Neural cell (in vitro differentiated cells): ENCODE measurements at regions not wholly inside any gene's neighbourhood (a gene's known extent, or its start where the extent isn't known, plus 50 kb on each side); places are given as distances from the start of the nearest gene placed in this dataset.

Experiments used
- H2AFZ ChIP-seq: fragments of 200-600, 300-800 bp; sonication (generic), shearing (Covaris generic); 2 replicates; pipeline ENCODE4 v1.6.0; 2014; ENCODE audit warnings: low read depth, mild to moderate bottlenecking, antibody characterized with exemption, low read length, moderate library complexity
- H3F3A ChIP-seq: fragments of 200-600 bp; shearing (Covaris generic); 2 replicates; pipeline ENCODE4 v1.6.1; 2016; ENCODE audit warnings: mild to moderate bottlenecking, moderate library complexity, mixed read lengths, antibody characterized with exemption, low read length; ENCODE audit not compliant: insufficient read depth, poor library complexity, severe bottlenecking
- H3K27ac ChIP-seq: fragments of 200-600, 300-800 bp; sonication (generic), shearing (Covaris generic); 2 replicates; pipeline ENCODE4 v1.5.1; 2014; ENCODE audit warnings: mild to moderate bottlenecking, low read length, moderate library complexity
- H3K27me3 ChIP-seq: fragments of 300-800, 200-600 bp; sonication (generic), shearing (Covaris generic); 2 replicates; pipeline ENCODE4 v1.6.0; 2014; ENCODE audit warnings: mild to moderate bottlenecking, low read depth, low read length, moderate library complexity; ENCODE audit not compliant: insufficient read depth
- H3K36me3 ChIP-seq: fragments of 300-800, 200-600 bp; sonication (generic), shearing (Covaris generic); 2 replicates; pipeline ENCODE4 v1.5.1; 2014; ENCODE audit warnings: mild to moderate bottlenecking, antibody characterized with exemption, low read length, moderate library complexity; ENCODE audit not compliant: insufficient read depth
- H3K4me2 ChIP-seq: fragments of 300-800, 200-600 bp; sonication (generic), shearing (Covaris generic); 2 replicates; pipeline ENCODE4 v1.6.0; 2014; ENCODE audit warnings: mild to moderate bottlenecking, low read length
- H3K4me3 ChIP-seq: fragments of 300-800, 200-600 bp; sonication (generic), shearing (Covaris generic); 2 replicates; pipeline ENCODE4 v1.5.1; 2014; ENCODE audit warnings: mild to moderate bottlenecking, low read length, moderate library complexity
- H3K79me2 ChIP-seq: fragments of 200-600 bp; shearing (Covaris generic); replicated peaks from 2 replicates; pipeline ENCODE4 v1.6.0; 2014; ENCODE audit warnings: mild to moderate bottlenecking, low read length, moderate library complexity; ENCODE audit not compliant: insufficient read depth
- H3K9ac ChIP-seq: fragments of 300-800, 200-600 bp; sonication (generic), shearing (Covaris generic); 2 replicates; pipeline ENCODE4 v1.6.1; 2016; ENCODE audit warnings: mild to moderate bottlenecking, low read length, mixed read lengths
- H3K9me2 ChIP-seq: fragments of 200-600 bp; shearing (Covaris generic); 2 replicates; pipeline ENCODE4 v1.6.1; 2016; ENCODE audit warnings: mild to moderate bottlenecking, low read length, mixed read lengths; ENCODE audit not compliant: insufficient read depth
- H3K9me3 ChIP-seq: fragments of 200-600, 300-800 bp; sonication (generic), shearing (Covaris generic); 2 replicates; pipeline ENCODE4 v1.6.1; 2016; ENCODE audit warnings: mild to moderate bottlenecking, mixed run types, low read length, moderate library complexity, mixed read lengths
- H4K20me1 ChIP-seq: fragments of 200-600 bp; shearing (Covaris generic); 2 replicates; pipeline ENCODE4 v1.6.1; 2016; ENCODE audit warnings: mild to moderate bottlenecking, mixed run types; ENCODE audit not compliant: insufficient read depth
- EP300 ChIP-seq: fragments of 450-650 bp; conservative IDR thresholded peaks from 2 replicates; pipeline ENCODE4 v1.6.1; 2014; ENCODE audit warnings: antibody characterized with exemption, mild to moderate bottlenecking, moderate library complexity; ENCODE audit not compliant: poor library complexity, severe bottlenecking
- EZH2 ChIP-seq: fragments of 200-600, 300-800 bp; shearing (Covaris generic), sonication (generic); IDR thresholded peaks from 2 replicates; pipeline ENCODE4 v1.6.1; 2014; ENCODE audit warnings: antibody characterized with exemption, low read length, borderline replicate concordance, mild to moderate bottlenecking; ENCODE audit not compliant: insufficient read depth, poor library complexity, severe bottlenecking
- MXI1 ChIP-seq: fragments of 450-650 bp; conservative IDR thresholded peaks from 2 replicates; pipeline ENCODE4 v1.6.1; 2014; ENCODE audit warnings: antibody characterized with exemption, mild to moderate bottlenecking; ENCODE audit not compliant: poor library complexity, severe bottlenecking
- POLR2AphosphoS5 ChIP-seq: IDR thresholded peaks from 2 replicates; pipeline ENCODE4 v1.6.1; 2012
- RAD21 ChIP-seq: fragments of 450-650 bp; conservative IDR thresholded peaks from 2 replicates; pipeline ENCODE4 v1.6.1; 2014; ENCODE audit warnings: antibody characterized with exemption, mild to moderate bottlenecking, moderate library complexity
- SMC3 ChIP-seq: fragments of 450-650 bp; conservative IDR thresholded peaks from 2 replicates; pipeline ENCODE4 v1.6.1; 2014; ENCODE audit warnings: antibody characterized with exemption, mild to moderate bottlenecking, moderate library complexity; ENCODE audit not compliant: poor library complexity
- TAF1 ChIP-seq: IDR thresholded peaks from 2 replicates; pipeline ENCODE4 v1.6.1; 2012; ENCODE audit warnings: low read depth
- TF ChIP-seq, protein P1 (sequence below): IDR thresholded peaks from 2 replicates; pipeline ENCODE4 v1.6.1; 2012; ENCODE audit warnings: borderline replicate concordance
- TF ChIP-seq, protein P2 (sequence below): fragments of 450-650 bp; IDR thresholded peaks from 2 replicates; pipeline ENCODE4 v1.5.1; 2014; ENCODE audit warnings: antibody characterized with exemption, mild to moderate bottlenecking, moderate library complexity; ENCODE audit not compliant: poor library complexity, severe bottlenecking

DNA sequence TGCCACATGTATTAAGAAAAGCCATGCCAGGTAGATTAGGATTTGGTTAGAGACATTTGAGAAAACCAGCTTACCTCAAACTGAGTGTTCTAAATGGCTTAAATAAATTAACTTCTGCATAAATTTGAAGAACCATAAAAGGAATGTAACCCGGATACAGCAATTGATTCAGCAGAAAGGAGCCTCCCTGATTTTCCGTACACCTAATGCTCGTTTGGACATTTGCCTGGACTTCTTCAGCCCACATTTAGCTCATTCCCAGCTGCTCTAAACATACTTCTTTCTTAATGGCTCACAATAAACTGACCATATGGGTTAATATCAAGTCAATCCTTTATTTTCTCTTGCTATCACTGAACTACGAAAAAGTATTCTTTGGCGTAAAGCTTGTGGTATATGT is 392.4 kb downstream of the ZNF516 start:
- no peak overlapping the region for H3K4me3 ChIP-seq
- TF ChIP-seq RAD21 (no peak), POLR2AphosphoS5 (no peak)
- no peaks in the 10 kb centered on the region for H3K9me2 ChIP-seq
- H2AFZ ChIP-seq: no peak overlapping the region
- H3K9me3 ChIP-seq: peaks cover 7% of the 10 kb centered on the region
- no peaks in the 10 kb centered on the region for H4K20me1 ChIP-seq
- no peak overlapping the region for H3K9ac ChIP-seq
- no peak overlapping the region for H3K4me2 ChIP-seq
- H3K36me3 ChIP-seq: no peaks in the 10 kb centered on the region
- H3K27me3 ChIP-seq: no peaks in the 10 kb centered on the region
- H3F3A ChIP-seq: no peaks in the 10 kb centered on the region
- H3K79me2 ChIP-seq: no peaks in the 10 kb centered on the region
- no peak overlapping the region for H3K27ac ChIP-seq

DNA sequence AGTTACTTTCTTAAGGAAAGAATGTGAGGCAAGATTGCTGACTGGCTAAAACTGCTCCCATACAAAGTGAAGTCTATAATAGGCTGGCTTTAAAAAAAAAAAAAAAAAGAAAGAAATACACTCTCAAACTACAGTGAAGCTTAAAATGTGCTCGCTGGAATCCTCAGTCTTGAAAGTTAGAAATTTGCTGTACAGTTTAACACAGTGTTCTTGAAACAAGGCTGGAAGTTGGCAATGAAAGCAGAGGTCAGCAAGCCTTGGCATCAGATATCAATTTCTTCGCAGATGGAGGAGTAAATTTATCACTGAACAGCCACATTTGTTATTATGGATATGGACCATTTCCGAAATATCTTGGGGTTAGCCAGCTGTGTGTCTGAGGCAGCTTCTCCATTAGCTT is 392.9 kb downstream of the ZNF516 start:
- H4K20me1 ChIP-seq: no peaks in the 10 kb centered on the region
- H2AFZ ChIP-seq: no peak overlapping the region
- H3F3A ChIP-seq: no peaks in the 10 kb centered on the region
- H3K27ac ChIP-seq: no peak overlapping the region
- H3K79me2 ChIP-seq: no peaks in the 10 kb centered on the region
- H3K9ac ChIP-seq: no peak overlapping the region
- H3K36me3 ChIP-seq: no peaks in the 10 kb centered on the region
- TF ChIP-seq, protein P1, sequence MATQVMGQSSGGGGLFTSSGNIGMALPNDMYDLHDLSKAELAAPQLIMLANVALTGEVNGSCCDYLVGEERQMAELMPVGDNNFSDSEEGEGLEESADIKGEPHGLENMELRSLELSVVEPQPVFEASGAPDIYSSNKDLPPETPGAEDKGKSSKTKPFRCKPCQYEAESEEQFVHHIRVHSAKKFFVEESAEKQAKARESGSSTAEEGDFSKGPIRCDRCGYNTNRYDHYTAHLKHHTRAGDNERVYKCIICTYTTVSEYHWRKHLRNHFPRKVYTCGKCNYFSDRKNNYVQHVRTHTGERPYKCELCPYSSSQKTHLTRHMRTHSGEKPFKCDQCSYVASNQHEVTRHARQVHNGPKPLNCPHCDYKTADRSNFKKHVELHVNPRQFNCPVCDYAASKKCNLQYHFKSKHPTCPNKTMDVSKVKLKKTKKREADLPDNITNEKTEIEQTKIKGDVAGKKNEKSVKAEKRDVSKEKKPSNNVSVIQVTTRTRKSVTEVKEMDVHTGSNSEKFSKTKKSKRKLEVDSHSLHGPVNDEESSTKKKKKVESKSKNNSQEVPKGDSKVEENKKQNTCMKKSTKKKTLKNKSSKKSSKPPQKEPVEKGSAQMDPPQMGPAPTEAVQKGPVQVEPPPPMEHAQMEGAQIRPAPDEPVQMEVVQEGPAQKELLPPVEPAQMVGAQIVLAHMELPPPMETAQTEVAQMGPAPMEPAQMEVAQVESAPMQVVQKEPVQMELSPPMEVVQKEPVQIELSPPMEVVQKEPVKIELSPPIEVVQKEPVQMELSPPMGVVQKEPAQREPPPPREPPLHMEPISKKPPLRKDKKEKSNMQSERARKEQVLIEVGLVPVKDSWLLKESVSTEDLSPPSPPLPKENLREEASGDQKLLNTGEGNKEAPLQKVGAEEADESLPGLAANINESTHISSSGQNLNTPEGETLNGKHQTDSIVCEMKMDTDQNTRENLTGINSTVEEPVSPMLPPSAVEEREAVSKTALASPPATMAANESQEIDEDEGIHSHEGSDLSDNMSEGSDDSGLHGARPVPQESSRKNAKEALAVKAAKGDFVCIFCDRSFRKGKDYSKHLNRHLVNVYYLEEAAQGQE: no peak
- no peak for TF ChIP-seq RAD21
- no peak for TF ChIP-seq MXI1
- TF ChIP-seq SMC3: no peak
- TF ChIP-seq POLR2AphosphoS5: no peak
- TF ChIP-seq EZH2: no peak
- no peak for TF ChIP-seq TAF1
- TF ChIP-seq, protein P2, sequence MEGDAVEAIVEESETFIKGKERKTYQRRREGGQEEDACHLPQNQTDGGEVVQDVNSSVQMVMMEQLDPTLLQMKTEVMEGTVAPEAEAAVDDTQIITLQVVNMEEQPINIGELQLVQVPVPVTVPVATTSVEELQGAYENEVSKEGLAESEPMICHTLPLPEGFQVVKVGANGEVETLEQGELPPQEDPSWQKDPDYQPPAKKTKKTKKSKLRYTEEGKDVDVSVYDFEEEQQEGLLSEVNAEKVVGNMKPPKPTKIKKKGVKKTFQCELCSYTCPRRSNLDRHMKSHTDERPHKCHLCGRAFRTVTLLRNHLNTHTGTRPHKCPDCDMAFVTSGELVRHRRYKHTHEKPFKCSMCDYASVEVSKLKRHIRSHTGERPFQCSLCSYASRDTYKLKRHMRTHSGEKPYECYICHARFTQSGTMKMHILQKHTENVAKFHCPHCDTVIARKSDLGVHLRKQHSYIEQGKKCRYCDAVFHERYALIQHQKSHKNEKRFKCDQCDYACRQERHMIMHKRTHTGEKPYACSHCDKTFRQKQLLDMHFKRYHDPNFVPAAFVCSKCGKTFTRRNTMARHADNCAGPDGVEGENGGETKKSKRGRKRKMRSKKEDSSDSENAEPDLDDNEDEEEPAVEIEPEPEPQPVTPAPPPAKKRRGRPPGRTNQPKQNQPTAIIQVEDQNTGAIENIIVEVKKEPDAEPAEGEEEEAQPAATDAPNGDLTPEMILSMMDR: no peak
- no peak for TF ChIP-seq EP300
- no peaks in the 10 kb centered on the region for H3K9me2 ChIP-seq
- no peak overlapping the region for H3K4me3 ChIP-seq
- H3K9me3 ChIP-seq: peaks cover 7% of the 10 kb centered on the region
- no peaks in the 10 kb centered on the region for H3K27me3 ChIP-seq
- H3K4me2 ChIP-seq: no peak overlapping the region

DNA sequence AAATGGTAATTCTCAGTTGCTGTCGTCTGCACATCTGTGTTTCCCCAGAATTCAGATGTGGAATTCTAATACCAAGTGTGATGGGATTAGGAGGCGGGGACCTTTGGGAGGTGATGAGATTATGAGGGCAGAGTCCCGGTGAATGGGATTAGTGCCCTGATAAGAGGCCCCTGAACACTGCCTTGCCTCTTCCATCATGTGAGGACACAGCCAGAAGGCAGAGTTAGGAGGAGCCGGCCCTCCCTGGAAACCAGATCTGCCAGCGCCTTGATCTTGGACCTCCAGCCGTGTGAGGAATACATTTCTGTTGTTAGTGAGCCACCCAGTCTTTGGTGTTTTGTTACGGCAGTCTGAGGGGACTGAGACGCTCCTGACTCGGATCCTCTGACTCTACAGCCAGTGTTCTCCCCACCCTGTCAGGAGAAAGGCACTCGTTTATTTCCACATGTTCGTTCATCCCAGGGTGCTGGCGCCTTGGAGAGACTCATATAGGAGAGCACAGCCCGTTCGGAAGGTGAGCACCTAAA is 395.0 kb downstream of the ZNF516 start:
- Histone ChIP-seq H4K20me1 (no peaks in the 10 kb centered on the region), H3K27me3 (no peaks in the 10 kb centered on the region), H3K4me3 (no peak overlapping the region), H3K9me3 (peaks cover 7% of the 10 kb centered on the region), H3K4me2 (no peak overlapping the region), H3K27ac (no peak overlapping the region), H3F3A (no peaks in the 10 kb centered on the region), H2AFZ (no peak overlapping the region), H3K9me2 (no peaks in the 10 kb centered on the region), H3K36me3 (no peaks in the 10 kb centered on the region), H3K9ac (no peak overlapping the region), H3K79me2 (no peaks in the 10 kb centered on the region)
- TF ChIP-seq POLR2AphosphoS5: no peak
- TF ChIP-seq, protein P2: no peak
- TF ChIP-seq EP300: no peak
- TF ChIP-seq TAF1: no peak
- no peak for TF ChIP-seq MXI1
- no peak for TF ChIP-seq EZH2
- TF ChIP-seq, protein P1: no peak
- no peak for TF ChIP-seq SMC3
